Thyroid gland (tissue), 4 donors: ENCODE measurements at regions not wholly inside any gene's neighbourhood (a gene's known extent, or its start where the extent isn't known, plus 50 kb on each side); places are given as distances from the start of the nearest gene placed in this dataset.

Experiments
- CTCF ChIP-seq, 6 experiments: fragments of 200-600 bp in 3 of 6; fragments of 450-650 bp in 3 of 6; sonication (generic) in 3 of 6; IDR thresholded peaks; one replicate each; pipeline ENCODE4 v1.5.1; 2016 to 2019; ENCODE audit warnings: antibody characterized with exemption in 6 of 6, mild to moderate bottlenecking in 2 of 6, inconsistent platforms in 1 of 6, moderate library complexity in 1 of 6
- POLR2A ChIP-seq, 2 donors: fragments of 450-650 bp; IDR thresholded peaks; one replicate each; pipeline ENCODE4 v1.6.1; 2017; ENCODE audit warnings: antibody characterized with exemption in 2 of 2, mild to moderate bottlenecking in 2 of 2, moderate library complexity in 1 of 2

GRCh38 chr10:55058800-55059199 is 257.8 kb upstream of the PCDH15 start:
- TF ChIP-seq CTCF (IDR thresholded peaks at IDR 0.05) (no peak), POLR2A (IDR thresholded peaks at IDR 0.05) (no peak)
